HL-60 (cell line): ENCODE measurements at regions not wholly inside any gene's neighbourhood (a gene's known extent, or its start where the extent isn't known, plus 50 kb on each side); places are given as distances from the start of the nearest gene placed in this dataset.

Experiments
- CTCF ChIP-seq: IDR thresholded peaks from one replicate; pipeline ENCODE4 v1.5.1; 2011; ENCODE audit warnings: low read length, control low read depth, inconsistent platforms; ENCODE audit not compliant: insufficient read depth
- GABPA ChIP-seq: IDR thresholded peaks from 2 replicates; pipeline ENCODE4 v1.6.1; 2012; ENCODE audit warnings: low read depth
- POLR2AphosphoS5 ChIP-seq: IDR thresholded peaks from 2 replicates; pipeline ENCODE4 v1.6.1; 2012; ENCODE audit warnings: low read depth

GRCh38 chr4:15163284-15163645 lies 161.0 kb downstream of the CPEB2 start:
- no peak for TF ChIP-seq CTCF
- TF ChIP-seq GABPA, result no peak
- no peak for TF ChIP-seq POLR2AphosphoS5
